ENCODE measurements at regions not wholly inside any gene's neighbourhood (a gene's known extent, or its start where the extent isn't known, plus 50 kb on each side); places are given as distances from the start of the nearest gene placed in this dataset.

DNA sequence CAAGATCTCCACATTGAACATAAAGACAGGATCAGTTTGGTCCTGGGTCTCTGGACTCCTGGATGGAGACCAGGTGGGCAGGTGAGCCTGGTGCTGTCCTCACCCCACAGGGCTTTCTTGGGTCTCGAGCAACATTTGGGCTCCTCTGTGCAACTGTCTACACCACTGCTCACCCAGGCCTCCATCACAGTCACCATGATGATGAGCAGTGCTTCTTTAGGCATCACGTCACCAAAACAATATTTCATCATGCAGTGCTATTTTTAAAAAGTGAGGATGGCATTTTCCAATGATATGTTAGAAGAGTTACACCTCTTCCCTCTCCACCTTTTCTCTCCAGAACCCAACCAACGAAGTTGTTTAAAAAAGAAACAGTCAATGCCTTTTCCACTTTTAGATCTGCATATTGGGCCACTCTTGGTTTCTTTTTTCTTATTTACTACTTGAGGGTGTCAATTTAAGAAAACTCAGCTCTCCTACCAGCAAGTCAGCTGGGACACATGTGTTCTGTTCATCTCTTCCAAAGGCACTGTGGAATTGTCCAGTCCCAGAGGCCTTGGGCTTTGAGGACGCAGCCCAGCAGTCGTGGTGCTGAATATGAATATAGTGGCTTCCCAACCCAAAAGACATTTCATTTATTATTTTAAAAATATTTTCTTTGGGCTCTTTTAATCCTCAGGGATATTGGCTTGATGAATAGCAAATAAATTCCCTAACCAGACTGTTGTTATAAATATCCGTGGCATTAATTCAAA is 405.7 kb downstream of the KCNRG start:
- TF ChIP-seq EP300 (IDR thresholded peaks at IDR 0.05) (no peak), CTCF (IDR thresholded peaks at IDR 0.05) (no peak), POLR2A (IDR thresholded peaks at IDR 0.05) (no peak)

Measured in ovary (tissue), 3 donors.